OCI-LY3 (cell line): ENCODE measurements at regions not wholly inside any gene's neighbourhood (a gene's known extent, or its start where the extent isn't known, plus 50 kb on each side); places are given as distances from the start of the nearest gene placed in this dataset.

Source experiments
- CTCF ChIP-seq: fragments of 200-600, 300-600 bp; sonication (generic); IDR thresholded peaks from 2 replicates; pipeline ENCODE4 v1.5.1; 2014; ENCODE audit warnings: antibody characterized with exemption, low read length, low read depth
- EZH2phosphoT487 ChIP-seq: fragments of 200-600 bp; shearing (Covaris generic); IDR thresholded peaks from 2 replicates; pipeline ENCODE4 v1.6.1; 2018; ENCODE audit warnings: antibody characterized with exemption, mixed run types, low read depth

- no peak for TF ChIP-seq CTCF
- TF ChIP-seq EZH2phosphoT487, result no peak
Observed at GRCh38 chr2:104788742-104789455, 65.0 kb upstream of the POU3F3 start.
